Body of pancreas (tissue), 4 donors: ENCODE measurements at regions not wholly inside any gene's neighbourhood (a gene's known extent, or its start where the extent isn't known, plus 50 kb on each side); places are given as distances from the start of the nearest gene placed in this dataset.

Experiments used
- POLR2A ChIP-seq, 3 donors: fragments of 450-650 bp; IDR thresholded peaks; one replicate each; pipeline ENCODE4 v1.6.1; 2016; ENCODE audit warnings: antibody characterized with exemption in 3 of 3, mild to moderate bottlenecking in 2 of 3
- TF ChIP-seq, protein P1 (sequence below), 7 experiments: fragments of 450-650 bp in 4 of 7; fragments of 200-600 bp in 3 of 7; sonication (generic) in 3 of 7; IDR thresholded peaks; one replicate each; pipeline ENCODE4 v1.5.1; 2016 to 2019; ENCODE audit warnings: antibody characterized with exemption in 7 of 7

DNA sequence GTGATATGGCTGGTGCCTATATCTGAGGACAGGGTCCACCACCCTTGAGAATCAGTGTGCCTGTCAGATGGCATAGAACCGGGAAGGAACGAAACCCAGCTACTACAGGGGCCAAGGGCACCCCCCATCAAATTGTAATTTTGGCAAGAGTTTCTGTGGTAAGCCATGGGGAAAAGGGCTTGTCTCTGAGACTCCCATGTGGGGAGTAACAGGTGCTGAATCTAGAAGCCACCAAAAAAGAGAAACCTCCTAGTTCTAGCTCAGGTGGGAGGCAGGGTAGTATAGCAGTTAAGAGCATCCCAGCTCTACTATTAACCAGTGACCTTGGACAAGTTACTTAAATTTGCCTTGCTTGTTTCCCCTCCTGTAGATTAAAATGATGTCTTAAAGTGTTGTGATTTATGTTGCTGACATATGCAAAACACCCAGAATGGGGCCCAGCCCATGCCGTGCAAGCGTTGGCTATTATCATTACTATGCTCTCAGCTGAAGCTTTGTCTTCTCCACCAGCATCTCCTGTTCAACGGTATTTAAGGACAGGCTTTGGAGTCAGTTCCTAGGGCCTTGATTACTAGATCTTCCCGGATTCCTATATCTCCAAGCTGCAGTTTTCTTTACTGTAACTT, 210.7 kb upstream of the NLRP1 start:
- TF ChIP-seq, protein P1, sequence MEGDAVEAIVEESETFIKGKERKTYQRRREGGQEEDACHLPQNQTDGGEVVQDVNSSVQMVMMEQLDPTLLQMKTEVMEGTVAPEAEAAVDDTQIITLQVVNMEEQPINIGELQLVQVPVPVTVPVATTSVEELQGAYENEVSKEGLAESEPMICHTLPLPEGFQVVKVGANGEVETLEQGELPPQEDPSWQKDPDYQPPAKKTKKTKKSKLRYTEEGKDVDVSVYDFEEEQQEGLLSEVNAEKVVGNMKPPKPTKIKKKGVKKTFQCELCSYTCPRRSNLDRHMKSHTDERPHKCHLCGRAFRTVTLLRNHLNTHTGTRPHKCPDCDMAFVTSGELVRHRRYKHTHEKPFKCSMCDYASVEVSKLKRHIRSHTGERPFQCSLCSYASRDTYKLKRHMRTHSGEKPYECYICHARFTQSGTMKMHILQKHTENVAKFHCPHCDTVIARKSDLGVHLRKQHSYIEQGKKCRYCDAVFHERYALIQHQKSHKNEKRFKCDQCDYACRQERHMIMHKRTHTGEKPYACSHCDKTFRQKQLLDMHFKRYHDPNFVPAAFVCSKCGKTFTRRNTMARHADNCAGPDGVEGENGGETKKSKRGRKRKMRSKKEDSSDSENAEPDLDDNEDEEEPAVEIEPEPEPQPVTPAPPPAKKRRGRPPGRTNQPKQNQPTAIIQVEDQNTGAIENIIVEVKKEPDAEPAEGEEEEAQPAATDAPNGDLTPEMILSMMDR (IDR thresholded peaks at IDR 0.05), result no peak
- TF ChIP-seq POLR2A (IDR thresholded peaks at IDR 0.05), result no peak
